Caco-2 (cell line): ENCODE measurements at regions not wholly inside any gene's neighbourhood (a gene's known extent, or its start where the extent isn't known, plus 50 kb on each side); places are given as distances from the start of the nearest gene placed in this dataset.

Experiments used
- BruUV-seq: library from RNA; stranded (reverse); fragments of 400-500 nt; replicated peaks from 2 replicates; lab custom pipeline; 2021; lab: Mats Ljungman, UMichigan
- CTCF ChIA-PET: fragments of 300-600 bp; sonication (Branson Sonifier 250); formaldehyde crosslinking; loops from one replicate; lab custom pipeline; 2022; ENCODE audit warnings: antibody characterized with exemption; lab: Charles Lee
- POLR2A ChIA-PET: fragments of 300-600 bp; sonication (Branson Sonifier 250); formaldehyde crosslinking; loops from one replicate; lab custom pipeline; 2022; ENCODE audit warnings: antibody characterized with exemption; lab: Charles Lee
- DNase-seq, 2 experiments: peaks; one replicate each; pipeline versions ENCODE4 v3.0.0 to v3.0.0-alpha.2; 2020 to 2022
- H3K27me3 ChIP-seq: replicated peaks from 2 replicates; pipeline ENCODE4 v1.6.0; 2011; ENCODE audit warnings: low read length; ENCODE audit not compliant: control insufficient read depth, insufficient read depth
- H3K36me3 ChIP-seq: 2 replicates; pipeline ENCODE4 v1.5.1; 2011; ENCODE audit warnings: low read length; ENCODE audit not compliant: control insufficient read depth, insufficient read depth
- H3K4me1 ChIP-seq: fragments of 250-450 bp; sonication (Bioruptor Pico); 2 replicates; pipeline ENCODE4 v1.5.1; 2020; ENCODE audit warnings: mild to moderate bottlenecking
- H3K4me3 ChIP-seq: 2 replicates; pipeline ENCODE4 v1.5.1; 2011; ENCODE audit warnings: low read depth, mild to moderate bottlenecking, control low read depth, low read length
- H3K9me3 ChIP-seq: fragments of 250-450 bp; sonication (Bioruptor Pico); 2 replicates; pipeline ENCODE4 v1.5.1; 2020; ENCODE audit warnings: mild to moderate bottlenecking, moderate library complexity
- H3K27ac Mint-ChIP-seq: one replicate; pipeline ENCODE4 v1.8.0; 2022; ENCODE audit warnings: mixed read lengths; ENCODE audit not compliant: unreplicated experiment
- H3K27me3 Mint-ChIP-seq: one replicate; pipeline ENCODE4 v1.8.0; 2022; ENCODE audit warnings: mixed read lengths; ENCODE audit not compliant: insufficient read depth, unreplicated experiment
- H3K36me3 Mint-ChIP-seq: one replicate; pipeline ENCODE4 v1.8.0; 2022; ENCODE audit warnings: mild to moderate bottlenecking, mixed read lengths; ENCODE audit not compliant: insufficient read depth, unreplicated experiment
- H3K4me1 Mint-ChIP-seq: one replicate; pipeline ENCODE4 v1.8.0; 2022; ENCODE audit warnings: low read depth, mixed read lengths; ENCODE audit not compliant: unreplicated experiment
- H3K4me3 Mint-ChIP-seq: one replicate; pipeline ENCODE4 v1.8.0; 2022; ENCODE audit warnings: mild to moderate bottlenecking, moderate library complexity, mixed read lengths; ENCODE audit not compliant: unreplicated experiment
- H3K9me3 Mint-ChIP-seq: one replicate; pipeline ENCODE4 v1.8.0; 2022; ENCODE audit warnings: mixed read lengths; ENCODE audit not compliant: unreplicated experiment
- CTCF ChIP-seq, 2 experiments: fragments of 200-600 bp in 1 of 2; IDR thresholded peaks; 1 replicate in 1 of 2; 2 replicates in 1 of 2; pipeline versions ENCODE4 v1.5.1 to v1.8.0; 2011 to 2022; ENCODE audit warnings: antibody characterized with exemption in 1 of 2, control low read depth in 1 of 2, inconsistent platforms in 1 of 2, low read depth in 1 of 2, low read length in 1 of 2, mild to moderate bottlenecking in 1 of 2, moderate library complexity in 1 of 2; ENCODE audit not compliant: insufficient read depth in 1 of 2, severe bottlenecking in 1 of 2, unreplicated experiment in 1 of 2
- intact Hi-C: fragments of 100-400 bp; cut with micrococcal nuclease; formaldehyde crosslinking; loops from one replicate; pipeline ENCODE4 v1.10.0; 2022; ENCODE audit not compliant: unreplicated experiment

GRCh38 chr2:236706803-236707202 lies 137.2 kb downstream of the ACKR3 start:
- Histone ChIP-seq H3K4me1 (no peaks in the 10 kb centered on the region), H3K4me3 (no peak overlapping the region), H3K9me3 (no peaks in the 10 kb centered on the region), H3K36me3 (no peaks in the 10 kb centered on the region), H3K27me3 (no peaks in the 10 kb centered on the region)
- ChIA-PET CTCF (no interaction called here), POLR2A (no interaction called here)
- no peak overlapping the region for H3K27ac Mint-ChIP-seq
- H3K4me1 Mint-ChIP-seq: no peaks in the 10 kb centered on the region
- no peak for DNase-seq
- no peaks in the 10 kb centered on the region for H3K9me3 Mint-ChIP-seq
- no peaks in the 10 kb centered on the region for H3K36me3 Mint-ChIP-seq
- H3K4me3 Mint-ChIP-seq: no peak overlapping the region
- no peak for TF ChIP-seq CTCF (IDR thresholded peaks at IDR 0.05; ENCODE audit: insufficient read depth in 1 of 2, low read depth in 1 of 2, low read length in 1 of 2, severe bottlenecking in 1 of 2, unreplicated experiment in 1 of 2)
- H3K27me3 Mint-ChIP-seq: no peaks in the 10 kb centered on the region
- intact Hi-C loops: no loop called here
- BruUV-seq: no TSS peak

GRCh38 chr2:236711440-236711839 lies 141.8 kb downstream of the ACKR3 start:
- Histone ChIP-seq H3K36me3 (no peaks in the 10 kb centered on the region), H3K4me1 (peaks cover 26% of the 10 kb centered on the region), H3K9me3 (no peaks in the 10 kb centered on the region), H3K4me3 (no peak overlapping the region), H3K27me3 (no peaks in the 10 kb centered on the region)
- Mint-ChIP-seq H3K27me3 (no peaks in the 10 kb centered on the region), H3K27ac (no peak overlapping the region), H3K36me3 (no peaks in the 10 kb centered on the region), H3K4me1 (peaks cover 5% of the 10 kb centered on the region), H3K9me3 (no peaks in the 10 kb centered on the region), H3K4me3 (no peak overlapping the region)
- BruUV-seq: no TSS peak
- POLR2A ChIA-PET: no interaction called here
- no peak for TF ChIP-seq CTCF (IDR thresholded peaks at IDR 0.05; ENCODE audit: insufficient read depth in 1 of 2, low read depth in 1 of 2, low read length in 1 of 2, severe bottlenecking in 1 of 2, unreplicated experiment in 1 of 2)
- CTCF ChIA-PET: no interaction called here
- intact Hi-C loops: no loop called here
- DNase-seq: no peak

- intact Hi-C loops: no loop called here
- BruUV-seq: no TSS peak
- Mint-ChIP-seq H3K9me3 (no peaks in the 10 kb centered on the region), H3K36me3 (no peaks in the 10 kb centered on the region), H3K4me3 (no peak overlapping the region), H3K27me3 (no peaks in the 10 kb centered on the region), H3K4me1 (peaks cover 5% of the 10 kb centered on the region), H3K27ac (peak overlapping the region; percentile 71)
- POLR2A ChIA-PET: no interaction called here
- CTCF ChIA-PET: no interaction called here
- Histone ChIP-seq H3K27me3 (no peaks in the 10 kb centered on the region), H3K36me3 (no peaks in the 10 kb centered on the region), H3K4me3 (no peak overlapping the region), H3K4me1 (peaks cover 26% of the 10 kb centered on the region), H3K9me3 (no peaks in the 10 kb centered on the region)
- no peak for TF ChIP-seq CTCF (IDR thresholded peaks at IDR 0.05; ENCODE audit: insufficient read depth in 1 of 2, low read depth in 1 of 2, low read length in 1 of 2, severe bottlenecking in 1 of 2, unreplicated experiment in 1 of 2)
- DNase-seq: no peak
Measured at GRCh38 chr2:236712304-236712703, 142.7 kb downstream of the ACKR3 start.
